DOHH2 (cell line): ENCODE measurements at regions not wholly inside any gene's neighbourhood (a gene's known extent, or its start where the extent isn't known, plus 50 kb on each side); places are given as distances from the start of the nearest gene placed in this dataset.

Experiments
- H3F3A ChIP-seq: fragments of 200-600 bp; sonication (generic), shearing (Covaris generic); 2 replicates; pipeline ENCODE4 v1.6.0; 2016; ENCODE audit warnings: antibody characterized with exemption, mild to moderate bottlenecking; ENCODE audit not compliant: control insufficient read depth, insufficient read depth
- H3K27ac ChIP-seq: fragments of 200-600 bp; sonication (generic); 2 replicates; pipeline ENCODE4 v1.5.1; 2014; ENCODE audit warnings: low read depth, mild to moderate bottlenecking, low read length, moderate library complexity
- H3K27me3 ChIP-seq: fragments of 200-600 bp; sonication (generic); 2 replicates; pipeline ENCODE4 v1.6.1; 2014; ENCODE audit warnings: mild to moderate bottlenecking, low read length, mixed read lengths; ENCODE audit not compliant: control insufficient read depth
- H3K36me3 ChIP-seq: fragments of 200-600 bp; sonication (generic); 2 replicates; pipeline ENCODE4 v1.6.1; 2014; ENCODE audit warnings: mild to moderate bottlenecking, low read length, moderate library complexity, mixed read lengths; ENCODE audit not compliant: control insufficient read depth
- H3K4me1 ChIP-seq: fragments of 200-600 bp; sonication (generic); 2 replicates; pipeline ENCODE4 v1.6.1; 2014; ENCODE audit warnings: mild to moderate bottlenecking, low read length, mixed read lengths; ENCODE audit not compliant: control insufficient read depth
- H3K4me2 ChIP-seq: fragments of 200-600 bp; sonication (generic); 2 replicates; pipeline ENCODE4 v1.6.0; 2014; ENCODE audit warnings: mild to moderate bottlenecking, low read length, moderate library complexity
- H3K4me3 ChIP-seq: fragments of 200-600 bp; sonication (generic); 2 replicates; pipeline ENCODE4 v1.5.1; 2014; ENCODE audit warnings: mild to moderate bottlenecking, low read length, mixed read lengths
- H3K79me2 ChIP-seq: fragments of 200-600 bp; sonication (generic); 2 replicates; pipeline ENCODE4 v1.6.1; 2014; ENCODE audit warnings: mild to moderate bottlenecking, low read length, mixed read lengths; ENCODE audit not compliant: control insufficient read depth
- H3K9me2 ChIP-seq: fragments of 200-600 bp; sonication (generic); replicated peaks from 2 replicates; pipeline ENCODE4 v1.6.1; 2014; ENCODE audit warnings: mild to moderate bottlenecking, low read length, mixed read lengths; ENCODE audit not compliant: control insufficient read depth
- H3K9me3 ChIP-seq: fragments of 200-600 bp; sonication (generic); 2 replicates; pipeline ENCODE4 v1.6.1; 2014; ENCODE audit warnings: antibody characterized with exemption, low read length, mixed read lengths; ENCODE audit not compliant: control insufficient read depth, insufficient read depth
- H4K20me1 ChIP-seq: fragments of 200-600 bp; sonication (generic); 2 replicates; pipeline ENCODE4 v1.6.0; 2014; ENCODE audit warnings: low read depth, mild to moderate bottlenecking, antibody characterized with exemption, low read length, moderate library complexity; ENCODE audit not compliant: control insufficient read depth, insufficient read depth
- EZH2phosphoT487 ChIP-seq: fragments of 200-600 bp; sonication (generic); IDR thresholded peaks from 2 replicates; pipeline ENCODE4 v1.6.1; 2017; ENCODE audit warnings: borderline replicate concordance, mild to moderate bottlenecking, antibody characterized with exemption, low read length, moderate library complexity, mixed read lengths
- TF ChIP-seq, protein P1 (sequence below): fragments of 200-600 bp; sonication (generic); IDR thresholded peaks from one replicate; pipeline ENCODE4 v1.5.1; 2014; ENCODE audit warnings: antibody characterized with exemption, mild to moderate bottlenecking, low read depth, low read length; ENCODE audit not compliant: poor library complexity, severe bottlenecking

DNA sequence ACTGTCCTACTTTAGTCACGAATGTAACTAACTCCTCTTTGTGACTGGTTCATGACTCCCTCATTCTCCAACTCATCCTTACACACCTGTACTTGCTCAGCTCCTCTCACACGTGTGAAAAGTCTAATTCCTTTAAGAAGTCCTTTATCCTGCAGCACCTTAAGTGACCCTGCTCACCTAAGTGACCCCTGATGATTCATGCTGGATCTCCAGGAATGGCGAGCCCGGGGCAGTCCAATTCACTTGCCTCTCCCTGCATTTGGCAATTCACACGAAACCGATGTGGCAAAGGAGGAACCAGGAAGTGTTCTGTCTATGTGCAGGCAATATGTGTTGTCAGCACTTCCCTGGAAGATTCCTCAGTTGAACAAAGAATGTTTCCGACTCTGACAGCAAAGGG lies 189.8 kb upstream of the NABP1 start:
- Histone ChIP-seq H3K27ac (no peak overlapping the region), H4K20me1 (no peaks in the 10 kb centered on the region), H3K4me1 (no peaks in the 10 kb centered on the region), H3K27me3 (no peaks in the 10 kb centered on the region), H3F3A (no peaks in the 10 kb centered on the region), H3K4me2 (no peak overlapping the region), H3K9me3 (no peaks in the 10 kb centered on the region), H3K79me2 (no peaks in the 10 kb centered on the region), H3K9me2 (no peaks in the 10 kb centered on the region), H3K36me3 (no peaks in the 10 kb centered on the region), H3K4me3 (no peak overlapping the region)
- TF ChIP-seq, protein P1, sequence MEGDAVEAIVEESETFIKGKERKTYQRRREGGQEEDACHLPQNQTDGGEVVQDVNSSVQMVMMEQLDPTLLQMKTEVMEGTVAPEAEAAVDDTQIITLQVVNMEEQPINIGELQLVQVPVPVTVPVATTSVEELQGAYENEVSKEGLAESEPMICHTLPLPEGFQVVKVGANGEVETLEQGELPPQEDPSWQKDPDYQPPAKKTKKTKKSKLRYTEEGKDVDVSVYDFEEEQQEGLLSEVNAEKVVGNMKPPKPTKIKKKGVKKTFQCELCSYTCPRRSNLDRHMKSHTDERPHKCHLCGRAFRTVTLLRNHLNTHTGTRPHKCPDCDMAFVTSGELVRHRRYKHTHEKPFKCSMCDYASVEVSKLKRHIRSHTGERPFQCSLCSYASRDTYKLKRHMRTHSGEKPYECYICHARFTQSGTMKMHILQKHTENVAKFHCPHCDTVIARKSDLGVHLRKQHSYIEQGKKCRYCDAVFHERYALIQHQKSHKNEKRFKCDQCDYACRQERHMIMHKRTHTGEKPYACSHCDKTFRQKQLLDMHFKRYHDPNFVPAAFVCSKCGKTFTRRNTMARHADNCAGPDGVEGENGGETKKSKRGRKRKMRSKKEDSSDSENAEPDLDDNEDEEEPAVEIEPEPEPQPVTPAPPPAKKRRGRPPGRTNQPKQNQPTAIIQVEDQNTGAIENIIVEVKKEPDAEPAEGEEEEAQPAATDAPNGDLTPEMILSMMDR: no peak
- TF ChIP-seq EZH2phosphoT487: no peak

DNA sequence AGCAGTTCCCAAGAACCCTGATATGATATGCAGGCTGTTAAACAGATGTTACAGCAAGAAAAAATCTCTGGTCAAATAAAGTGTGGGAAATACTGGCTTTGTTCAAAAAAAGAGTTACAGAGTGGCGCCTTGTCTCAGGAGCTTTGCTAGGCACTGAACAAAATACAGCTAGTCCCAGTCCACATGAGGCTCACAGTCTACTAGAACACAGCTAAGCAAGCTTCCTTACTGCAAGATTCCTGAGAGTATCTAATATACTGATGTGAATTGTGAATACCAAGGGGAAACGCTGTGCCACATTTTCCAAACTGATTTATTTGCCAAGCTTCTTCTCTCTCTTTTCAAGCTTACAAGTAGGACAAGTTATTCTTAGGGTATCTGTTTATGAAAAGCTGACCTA lies 188.8 kb upstream of the NABP1 start:
- no peaks in the 10 kb centered on the region for H3F3A ChIP-seq
- H3K79me2 ChIP-seq: no peaks in the 10 kb centered on the region
- H3K9me3 ChIP-seq: no peaks in the 10 kb centered on the region
- H3K9me2 ChIP-seq: no peaks in the 10 kb centered on the region
- no peak overlapping the region for H3K4me2 ChIP-seq
- no peaks in the 10 kb centered on the region for H3K4me1 ChIP-seq
- no peaks in the 10 kb centered on the region for H4K20me1 ChIP-seq
- H3K4me3 ChIP-seq: no peak overlapping the region
- H3K36me3 ChIP-seq: no peaks in the 10 kb centered on the region
- H3K27ac ChIP-seq: no peak overlapping the region
- TF ChIP-seq, protein P1: no peak
- no peak for TF ChIP-seq EZH2phosphoT487
- no peaks in the 10 kb centered on the region for H3K27me3 ChIP-seq

DNA sequence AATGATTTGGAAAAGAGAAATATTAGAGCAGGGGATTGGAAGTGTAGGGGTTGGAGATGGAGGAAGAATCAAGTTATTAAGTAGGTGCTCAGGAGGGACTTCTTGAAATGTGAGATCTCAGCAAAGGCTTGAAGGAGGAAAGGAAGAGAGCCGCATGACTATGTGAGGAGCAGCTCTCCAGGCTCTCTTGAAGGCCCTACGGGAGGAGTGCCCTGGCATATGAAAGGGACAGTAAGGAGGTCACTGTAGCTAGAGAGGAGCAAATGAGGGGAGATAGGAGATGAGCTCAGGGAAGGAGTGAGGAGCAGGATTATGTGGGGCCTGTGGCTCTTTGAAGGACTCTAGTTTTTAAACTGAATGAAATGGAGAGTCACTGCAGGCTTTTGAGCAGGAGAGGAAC lies 181.1 kb upstream of the NABP1 start:
- Histone ChIP-seq H3K4me1 (no peaks in the 10 kb centered on the region), H3K4me3 (no peak overlapping the region), H3K27me3 (no peaks in the 10 kb centered on the region), H3F3A (no peaks in the 10 kb centered on the region), H3K27ac (no peak overlapping the region), H3K9me3 (no peaks in the 10 kb centered on the region), H3K79me2 (no peaks in the 10 kb centered on the region), H3K36me3 (no peaks in the 10 kb centered on the region), H4K20me1 (no peaks in the 10 kb centered on the region), H3K9me2 (no peaks in the 10 kb centered on the region), H3K4me2 (no peak overlapping the region)
- TF ChIP-seq EZH2phosphoT487: no peak
- TF ChIP-seq, protein P1: no peak

DNA sequence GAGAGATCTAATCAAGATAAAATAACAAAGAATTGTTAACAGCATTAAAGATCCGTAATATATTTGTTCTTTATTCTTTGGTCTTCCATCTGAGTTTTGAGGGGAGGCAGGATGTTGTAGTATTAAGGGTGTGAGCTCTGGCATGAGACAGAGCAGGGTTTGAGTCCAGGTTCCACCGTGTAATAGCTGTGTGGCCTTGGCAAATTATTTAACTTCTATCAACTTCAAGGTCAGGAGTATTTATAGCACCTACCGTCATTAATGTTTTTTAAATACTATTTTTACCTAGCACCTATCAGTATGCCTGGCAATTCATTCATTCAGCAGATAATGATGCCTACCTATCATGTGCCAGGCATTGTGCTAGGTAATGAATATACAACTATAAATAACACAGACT lies 180.1 kb upstream of the NABP1 start:
- Histone ChIP-seq H3K9me2 (no peaks in the 10 kb centered on the region), H3K79me2 (no peaks in the 10 kb centered on the region), H3K4me1 (no peaks in the 10 kb centered on the region), H3K36me3 (no peaks in the 10 kb centered on the region), H3F3A (no peaks in the 10 kb centered on the region), H4K20me1 (no peaks in the 10 kb centered on the region), H3K27ac (no peak overlapping the region), H3K27me3 (no peaks in the 10 kb centered on the region), H3K4me2 (no peak overlapping the region), H3K4me3 (no peak overlapping the region), H3K9me3 (no peaks in the 10 kb centered on the region)
- TF ChIP-seq, protein P1: no peak
- TF ChIP-seq EZH2phosphoT487: no peak
